Activated gamma-delta T cell treated with anti-CD3 and anti-CD28 coated beads, Interleukin-2, amount 50 U/mL, for 16 hours (primary cell): ENCODE measurements at regions not wholly inside any gene's neighbourhood (a gene's known extent, or its start where the extent isn't known, plus 50 kb on each side); places are given as distances from the start of the nearest gene placed in this dataset.
"Not testable (repeated sequence)": the region's sequence is repeated elsewhere in the genome, so short reads cannot be mapped to it uniquely, and the experiment has no call there.

ENCODE experiments used
- DNase-seq: peaks from one replicate; pipeline ENCODE4 v3.0.0-alpha.2; 2020; ENCODE audit warnings: low read depth

- DNase-seq = no peak
Measured at GRCh38 chr22:48757985-48758561, 1069.6 kb downstream of the BRD1 start.

DNA sequence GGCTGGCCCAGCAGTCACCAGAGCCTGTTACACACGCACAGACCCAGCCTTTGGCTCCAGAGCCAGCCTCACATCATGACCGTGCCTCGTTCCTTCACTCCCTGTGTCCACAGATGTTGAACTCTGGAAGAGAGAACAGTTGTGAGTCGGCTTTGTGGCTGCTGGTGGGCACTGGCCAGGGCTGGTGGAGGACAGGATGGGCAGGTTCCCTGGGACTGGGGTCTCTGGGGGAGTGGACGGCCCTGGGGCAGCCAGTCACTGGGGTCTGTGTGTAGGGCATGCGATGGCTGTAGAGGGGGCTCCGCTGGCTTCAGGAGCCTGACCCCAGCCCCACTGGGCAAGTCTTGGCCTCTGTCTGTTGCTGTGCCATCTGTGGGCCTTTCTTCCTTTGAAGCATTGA is 1070.1 kb downstream of the BRD1 start:
- no peak for DNase-seq

DNA sequence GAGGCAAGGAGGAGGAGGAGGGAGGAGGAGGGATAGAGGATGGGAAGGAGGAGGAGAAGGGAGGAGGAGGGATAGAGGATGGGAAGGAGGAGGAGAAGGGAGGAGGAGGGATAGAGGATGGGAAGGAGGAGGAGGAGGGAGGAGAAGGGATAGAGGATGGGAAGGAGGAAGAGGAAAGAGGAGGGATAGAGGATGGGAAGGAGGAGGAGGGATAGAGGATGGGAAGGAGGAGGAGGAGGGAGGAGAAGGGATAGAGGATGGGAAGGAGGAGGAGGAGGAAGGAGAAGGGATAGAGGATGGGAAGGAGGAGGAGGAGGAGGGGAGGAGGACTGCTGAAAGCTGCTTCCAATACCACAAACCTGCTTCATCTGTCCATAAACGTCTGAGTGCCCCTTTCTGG is 1070.5 kb downstream of the BRD1 start:
- DNase-seq = not testable (repeated sequence)

GRCh38 chr22:48756146-48757111 is 1071.2 kb downstream of the BRD1 start:
- DNase-seq = no peak

GRCh38 chr22:48755059-48755949 is 1072.4 kb downstream of the BRD1 start:
- no peak for DNase-seq

- no peak for DNase-seq
Measured at GRCh38 chr22:48754611-48755058, 1073.0 kb downstream of the BRD1 start.

DNA sequence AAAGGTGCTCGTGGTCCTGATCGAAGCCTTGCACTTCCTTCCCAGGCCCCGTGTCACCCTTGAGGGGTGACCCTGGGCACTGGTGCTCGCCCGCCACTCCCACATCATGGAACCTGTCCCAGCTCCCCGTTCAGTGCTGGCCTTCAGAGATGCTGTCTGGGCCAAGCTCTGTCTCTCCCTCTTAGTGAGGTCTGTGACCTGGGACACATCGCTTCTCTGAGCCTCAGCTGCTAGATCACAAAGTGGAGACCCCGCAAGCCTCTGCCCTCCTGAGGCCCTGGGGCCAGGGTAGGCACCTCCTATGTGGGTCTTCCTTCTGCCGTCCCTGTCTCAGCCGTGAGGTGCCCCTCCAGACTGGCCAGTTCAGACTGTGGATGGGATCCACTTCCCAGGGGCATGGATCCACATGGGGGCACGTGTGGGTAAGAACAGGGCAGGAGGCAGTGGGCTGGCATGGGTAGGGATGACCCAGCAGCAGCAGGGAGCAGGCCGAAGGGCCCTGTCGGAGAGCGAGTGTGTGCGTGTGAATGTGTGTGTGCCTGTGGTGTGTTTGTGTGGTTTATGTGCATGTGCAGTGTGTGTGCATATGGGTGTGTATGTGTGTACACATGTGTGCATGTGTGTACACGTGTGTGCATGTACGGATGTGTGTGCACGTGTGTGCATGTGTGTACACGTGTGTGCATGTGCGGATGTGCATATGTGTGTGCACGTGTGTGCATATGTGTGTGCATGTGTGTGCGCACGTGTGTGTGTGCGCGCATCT is 1073.7 kb downstream of the BRD1 start:
- no peak for DNase-seq

- DNase-seq = no peak
Measured at GRCh38 chr22:48753381-48753730, 1074.3 kb downstream of the BRD1 start.

DNA sequence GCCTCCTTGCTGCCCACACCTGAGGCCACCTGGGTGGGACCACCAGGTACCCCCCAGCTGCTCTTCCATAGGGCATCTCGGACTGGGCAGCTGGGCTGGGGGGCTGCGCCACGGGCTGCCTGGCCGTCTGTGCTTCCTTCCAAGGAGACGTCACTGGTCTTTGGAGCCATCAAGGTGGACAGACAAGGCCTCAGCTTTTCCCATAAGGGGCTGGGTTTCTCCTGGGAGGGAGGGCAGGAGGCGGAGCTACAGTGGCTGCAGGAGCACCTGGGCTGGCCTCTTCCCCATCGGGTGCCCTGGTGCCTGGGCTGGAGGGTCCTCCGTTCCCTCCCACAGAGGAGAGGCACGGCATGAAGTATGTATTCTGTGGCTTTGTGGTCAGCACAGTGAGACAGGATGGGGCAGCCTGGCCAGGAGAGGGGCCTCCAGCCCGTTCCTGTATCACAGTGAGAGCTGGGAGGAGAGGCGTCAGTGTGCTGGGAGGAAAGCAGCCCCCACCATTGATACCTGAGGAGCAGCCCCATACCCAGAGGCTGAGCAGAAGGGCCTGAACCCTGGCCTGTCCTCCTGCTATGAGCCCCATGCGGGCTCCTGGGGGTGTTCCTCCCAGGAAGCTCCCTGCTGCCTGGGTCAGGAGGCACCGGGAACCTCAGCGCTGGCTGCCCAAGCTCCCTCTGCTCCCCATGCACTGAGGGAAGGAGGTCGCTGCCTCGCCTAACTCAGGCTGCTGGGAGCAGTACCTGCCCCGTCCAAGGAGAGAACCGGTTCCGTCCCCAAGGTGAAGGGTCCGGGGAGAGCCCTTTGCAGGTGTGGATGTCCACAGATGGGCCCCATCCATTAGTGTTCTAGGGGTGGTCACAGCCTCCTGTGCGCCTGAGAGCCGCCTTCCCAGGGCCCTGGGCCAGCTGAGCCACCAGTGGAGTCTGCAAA is 1075.0 kb downstream of the BRD1 start:
- no peak for DNase-seq

- no peak for DNase-seq
Measured at GRCh38 chr22:48751539-48752437, 1075.9 kb downstream of the BRD1 start.

GRCh38 chr22:48750826-48751440 is 1076.7 kb downstream of the BRD1 start:
- no peak for DNase-seq

DNA sequence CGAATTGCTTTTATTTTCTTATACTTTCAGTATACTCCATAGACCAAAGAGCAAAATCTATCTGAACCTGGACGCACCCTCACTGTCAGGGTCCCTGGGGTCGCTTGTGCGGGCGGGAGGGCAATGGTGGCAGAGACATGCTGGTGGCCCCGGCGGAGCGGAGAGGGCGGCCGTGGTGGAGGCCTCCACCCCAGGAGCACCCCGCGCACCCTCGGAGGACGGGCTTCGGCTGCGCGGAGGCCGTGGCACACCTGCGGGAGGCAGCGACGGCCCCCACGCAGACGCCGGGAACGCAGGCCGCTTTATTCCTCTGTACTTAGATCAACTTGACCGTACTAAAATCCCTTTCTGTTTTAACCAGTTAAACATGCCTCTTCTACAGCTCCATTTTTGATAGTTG is 1077.4 kb downstream of the BRD1 start:
- DNase-seq = no peak

DNA sequence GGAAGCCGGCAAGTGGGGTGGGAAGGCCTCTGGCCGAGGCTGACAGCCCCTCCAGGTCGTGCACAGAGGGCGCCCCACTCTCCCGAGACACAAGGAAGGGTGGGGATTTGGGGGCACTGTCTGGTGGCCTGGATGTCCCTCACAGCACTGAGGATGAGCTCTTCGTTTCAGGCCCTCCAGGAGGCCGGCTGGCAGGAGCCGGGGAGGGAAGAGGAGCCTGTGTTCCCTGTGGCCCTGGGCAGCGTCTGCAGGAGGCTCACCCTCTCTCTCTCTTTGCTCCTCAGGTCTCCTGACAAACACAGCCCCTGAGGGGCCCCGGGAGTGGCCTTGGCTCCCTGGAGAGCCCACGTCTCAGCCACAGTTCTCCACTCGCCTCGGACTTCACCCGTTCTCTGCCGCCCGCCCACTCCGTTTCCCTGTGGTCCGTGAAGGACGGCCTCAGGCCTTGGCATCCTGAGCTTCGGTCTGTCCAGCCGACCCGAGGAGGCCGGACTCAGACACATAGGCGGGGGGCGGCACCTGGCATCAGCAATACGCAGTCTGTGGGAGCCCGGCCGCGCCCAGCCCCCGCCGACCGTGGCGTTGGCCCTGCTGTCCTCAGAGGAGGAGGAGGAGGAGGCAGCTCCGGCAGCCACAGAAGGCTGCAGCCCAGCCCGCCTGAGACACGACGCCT is 1078.0 kb downstream of the BRD1 start:
- no peak for DNase-seq

DNA sequence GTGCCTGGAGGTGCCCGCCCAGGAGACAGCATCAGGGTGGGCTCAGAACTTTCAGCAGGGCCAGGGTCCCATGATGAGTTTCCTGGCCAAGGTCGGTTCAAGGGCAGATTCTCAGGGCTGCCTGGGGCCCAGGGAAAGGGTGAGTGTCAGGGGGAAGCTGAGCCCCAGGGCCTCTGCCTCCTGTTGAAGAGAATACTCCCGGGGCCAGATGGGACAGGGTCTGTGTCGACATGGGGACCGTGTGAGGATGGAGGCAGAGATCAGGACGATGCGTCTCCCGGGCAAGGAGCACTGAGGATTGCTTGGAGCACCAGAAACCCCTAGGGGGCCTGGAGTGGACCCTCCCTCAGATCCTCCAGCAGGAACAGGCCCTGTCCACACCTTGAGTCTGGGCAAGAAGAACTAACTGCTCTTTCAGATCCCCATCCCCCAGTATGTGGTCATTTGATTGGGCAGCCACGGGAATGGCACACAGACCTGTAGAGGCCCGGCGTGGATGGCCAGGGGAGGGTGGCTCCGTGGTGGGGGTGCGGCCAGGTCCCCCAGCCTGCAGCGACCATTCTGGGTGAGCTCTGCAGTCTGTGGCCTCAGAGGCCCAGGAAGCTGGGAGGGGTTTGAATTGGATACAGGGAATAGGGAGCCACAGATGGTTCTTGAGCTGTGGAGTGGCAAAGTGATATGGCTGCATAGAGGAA is 1078.7 kb downstream of the BRD1 start:
- no peak for DNase-seq

- DNase-seq = no peak
Measured at GRCh38 chr22:48748113-48748859, 1079.4 kb downstream of the BRD1 start.

DNA sequence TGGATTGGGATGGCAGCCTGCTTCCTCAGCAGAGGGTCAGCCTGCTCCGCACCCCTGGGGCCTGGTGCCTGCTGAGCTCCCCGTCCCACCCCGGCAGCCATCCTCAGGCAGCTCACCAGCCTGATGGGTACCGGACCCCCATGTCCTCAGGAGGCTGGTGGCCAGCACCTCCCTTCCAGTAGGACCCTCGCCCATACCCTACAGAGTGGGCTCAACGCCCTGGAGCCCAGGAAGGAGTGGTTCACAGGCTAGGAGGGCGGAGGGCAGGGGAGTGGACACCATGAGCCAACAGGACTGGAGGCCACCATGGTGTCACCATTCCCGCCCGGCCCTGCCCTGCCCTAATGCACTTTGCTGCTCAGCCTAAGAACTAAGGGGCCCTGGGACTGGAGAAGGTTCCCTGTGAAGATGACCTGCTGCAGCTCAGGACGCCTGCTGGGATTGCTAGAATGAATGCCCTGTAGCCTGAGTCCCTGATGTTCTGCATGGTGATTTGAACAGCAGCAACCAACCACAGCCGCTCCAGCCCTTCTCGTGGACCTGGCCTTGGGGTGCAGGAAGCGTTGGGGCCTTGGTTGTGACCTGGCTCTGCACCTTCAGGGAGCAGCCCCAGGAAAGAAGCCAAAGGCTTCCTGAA is 1080.8 kb downstream of the BRD1 start:
- DNase-seq = no peak
